HCT116 (cell line): ENCODE measurements at regions not wholly inside any gene's neighbourhood (a gene's known extent, or its start where the extent isn't known, plus 50 kb on each side); places are given as distances from the start of the nearest gene placed in this dataset.

ENCODE experiments used
- ATAC-seq: fragments of 200-7000 bp; cut with Tn5 transposase; 2 replicates; pipeline ENCODE4 v1.9.1; 2020; ENCODE audit warnings: mild to moderate bottlenecking, moderate library complexity
- BruUV-seq: library from RNA; stranded (reverse); fragments of 400-500 nt; replicated peaks from 2 replicates; lab custom pipeline; 2021; lab: Mats Ljungman, UMichigan
- CTCF ChIA-PET: fragments of 300-600 bp; sonication (Branson Sonifier 250); formaldehyde crosslinking; loops from one replicate; lab custom pipeline; 2021; ENCODE audit warnings: antibody characterized with exemption; lab: Charles Lee
- POLR2A ChIA-PET: fragments of 300-600, 350-600 bp; sonication (Branson Sonifier 250); formaldehyde crosslinking; loops from one replicate; lab custom pipeline; 2021; ENCODE audit warnings: antibody characterized with exemption; lab: Charles Lee
- RAD21 ChIA-PET, 2 experiments: fragments of 300-600 bp; sonication (Branson Sonifier 250); formaldehyde crosslinking; loops; one replicate each; lab custom pipeline; 2023; ENCODE audit warnings: low total read pairs in 2 of 2; ENCODE audit not compliant: uncharacterized antibody in 2 of 2, unreplicated experiment in 2 of 2, low non-redundant PET in 1 of 2; lab: Charles Lee
- DNase-seq: peaks from one replicate; pipeline ENCODE4 v3.0.0-alpha.2; 2010; ENCODE audit warnings: low read depth, low spot score
- H2AFZ ChIP-seq: fragments of 200-600 bp; shearing (Covaris generic), sonication (generic); 2 replicates; pipeline ENCODE4 v1.6.1; 2017; ENCODE audit warnings: low read depth, mixed run types, mixed read lengths, antibody characterized with exemption, low read length; ENCODE audit not compliant: poor library complexity, severe bottlenecking
- H3K27ac ChIP-seq: 2 replicates; pipeline ENCODE4 v1.5.1; 2012; ENCODE audit warnings: low read depth, low read length
- H3K27me3 ChIP-seq: fragments of 200-600 bp; sonication (generic); 2 replicates; pipeline ENCODE4 v1.6.1; 2016; ENCODE audit warnings: mixed run types, low read length, mixed read lengths; ENCODE audit not compliant: insufficient read depth
- H3K36me3 ChIP-seq, 2 experiments: fragments of 200-500 bp in 1 of 2; fragments of 200-600 bp in 1 of 2; sonication (Bioruptor generic) in 1 of 2; sonication (generic) in 1 of 2; 2 replicates each; pipeline versions ENCODE4 v1.5.1 to v1.6.1; 2014 to 2016; ENCODE audit warnings: low read length in 2 of 2, inconsistent platforms in 1 of 2, mixed read lengths in 1 of 2, mixed run types in 1 of 2; ENCODE audit not compliant: insufficient read depth in 2 of 2, control insufficient read depth in 1 of 2
- H3K4me1 ChIP-seq, 2 experiments: fragments of 200-600 bp in 1 of 2; sonication (generic) in 1 of 2; 2 replicates each; pipeline versions ENCODE4 v1.5.1 to v1.6.1; 2012 to 2017; ENCODE audit warnings: low read length in 2 of 2, inconsistent platforms in 1 of 2, mild to moderate bottlenecking in 1 of 2, mixed read lengths in 1 of 2, mixed run types in 1 of 2, moderate library complexity in 1 of 2; ENCODE audit not compliant: insufficient read depth in 2 of 2, control insufficient read depth in 1 of 2
- H3K4me2 ChIP-seq: fragments of 200-600 bp; sonication (generic); 2 replicates; pipeline ENCODE4 v1.6.1; 2017; ENCODE audit warnings: mixed run types, low read length, mixed read lengths
- H3K4me3 ChIP-seq, 2 experiments: fragments of 200-600 bp in 1 of 2; sonication (generic) in 1 of 2; replicated peaks in 1 of 2; 2 replicates each; pipeline ENCODE4 v1.5.1; 2011 to 2016; ENCODE audit warnings: low read length in 2 of 2, control low read depth in 1 of 2, low read depth in 1 of 2, mild to moderate bottlenecking in 1 of 2, mixed read lengths in 1 of 2, mixed run types in 1 of 2
- H3K79me2 ChIP-seq: fragments of 200-600 bp; sonication (generic); 2 replicates; pipeline ENCODE4 v1.6.1; 2017; ENCODE audit warnings: mild to moderate bottlenecking, mixed run types, low read length, moderate library complexity, mixed read lengths; ENCODE audit not compliant: insufficient read depth
- H3K9ac ChIP-seq: fragments of 200-600 bp; sonication (generic); 2 replicates; pipeline ENCODE4 v1.6.1; 2016; ENCODE audit warnings: low read length, mixed read lengths
- H3K9me2 ChIP-seq: fragments of 200-600 bp; sonication (generic), shearing (Covaris generic); 2 replicates; pipeline ENCODE4 v1.6.1; 2017; ENCODE audit warnings: mixed run types, mild to moderate bottlenecking, moderate library complexity; ENCODE audit not compliant: insufficient read depth
- H3K9me3 ChIP-seq, 2 experiments: fragments of 200-500 bp in 1 of 2; fragments of 200-600 bp in 1 of 2; sonication (Bioruptor generic) in 1 of 2; sonication (generic) in 1 of 2; 2 replicates each; pipeline ENCODE4 v1.6.1; 2014 to 2017; ENCODE audit warnings: low read length in 2 of 2, mixed read lengths in 2 of 2, inconsistent platforms in 1 of 2, low read depth in 1 of 2, mild to moderate bottlenecking in 1 of 2, mixed run types in 1 of 2, moderate library complexity in 1 of 2; ENCODE audit not compliant: control insufficient read depth in 1 of 2, insufficient read depth in 1 of 2
- H4K20me1 ChIP-seq: fragments of 200-600 bp; sonication (generic), shearing (Covaris generic); 2 replicates; pipeline ENCODE4 v1.6.1; 2017; ENCODE audit warnings: mixed run types, mild to moderate bottlenecking, moderate library complexity; ENCODE audit not compliant: insufficient read depth
- ATF3 ChIP-seq: IDR thresholded peaks from 2 replicates; pipeline ENCODE4 v1.6.1; 2012
- EGR1 ChIP-seq: IDR thresholded peaks from 2 replicates; pipeline ENCODE4 v1.6.1; 2012; ENCODE audit warnings: low read depth
- EZH2 ChIP-seq: fragments of 200-600 bp; sonication (generic); IDR thresholded peaks from 2 replicates; pipeline ENCODE4 v1.6.1; 2017; ENCODE audit warnings: antibody characterized with exemption, mixed run types
- FOSL1 ChIP-seq: IDR thresholded peaks from 2 replicates; pipeline ENCODE4 v1.6.1; 2012; ENCODE audit warnings: low read depth
- POLR2A ChIP-seq: IDR thresholded peaks from 2 replicates; pipeline ENCODE4 v1.7.0; 2011; ENCODE audit warnings: borderline replicate concordance; ENCODE audit not compliant: insufficient read depth, insufficient read length; ENCODE audit errors: extremely low read depth
- POLR2AphosphoS5 ChIP-seq: IDR thresholded peaks from 2 replicates; pipeline ENCODE4 v1.6.1; 2011; ENCODE audit warnings: mild to moderate bottlenecking, low read depth, low read length, moderate library complexity
- REST ChIP-seq: IDR thresholded peaks from 2 replicates; pipeline ENCODE4 v1.6.1; 2012; ENCODE audit warnings: low read depth
- SIN3A ChIP-seq: IDR thresholded peaks from 2 replicates; pipeline ENCODE4 v1.6.1; 2012; ENCODE audit warnings: low read depth
- SRF ChIP-seq: IDR thresholded peaks from 2 replicates; pipeline ENCODE4 v1.6.1; 2012; ENCODE audit warnings: low read depth
- ZFX ChIP-seq: fragments of 450-650 bp; IDR thresholded peaks from 2 replicates; pipeline ENCODE4 v1.6.1; 2017
- ZNF274 ChIP-seq: fragments of 200-500 bp; sonication (Bioruptor generic); IDR thresholded peaks from 2 replicates; pipeline ENCODE4 v1.6.1; 2014; ENCODE audit warnings: mild to moderate bottlenecking, low read depth, low read length, inconsistent platforms
- intact Hi-C: fragments of 100-400 bp; cut with micrococcal nuclease; formaldehyde crosslinking; loops from 2 replicates; pipeline ENCODE4 v1.10.0; 2022

GRCh38 chr6:128767150-128767549 is 115.8 kb upstream of the LAMA2 start:
- H3K36me3 ChIP-seq, result no peaks in the 10 kb centered on the region
- no TSS peak for BruUV-seq
- H3K9me2 ChIP-seq, result no peaks in the 10 kb centered on the region
- no peak overlapping the region for H3K27ac ChIP-seq
- ChIA-PET POLR2A (no interaction called here), RAD21 (no interaction called here)
- H3K9ac ChIP-seq, result no peak overlapping the region
- no peak overlapping the region for H3K4me3 ChIP-seq
- H4K20me1 ChIP-seq, result no peaks in the 10 kb centered on the region
- no peak for DNase-seq
- no peak overlapping the region for H2AFZ ChIP-seq
- intact Hi-C loops, result no loop called here
- H3K4me2 ChIP-seq, result no peak overlapping the region
- no peak for TF ChIP-seq EGR1
- no peak for TF ChIP-seq REST
- no peak for TF ChIP-seq ZFX
- no peak for TF ChIP-seq ATF3
- TF ChIP-seq SIN3A, result no peak
- no peak for TF ChIP-seq SRF
- TF ChIP-seq FOSL1, result no peak
- TF ChIP-seq POLR2A, result no peak
- TF ChIP-seq POLR2AphosphoS5, result no peak
- no peak for TF ChIP-seq EZH2
- TF ChIP-seq ZNF274, result no peak
- TF ChIP-seq, all 23 proteins: peak for 0
- CTCF ChIA-PET, result no interaction called here
- H3K9me3 ChIP-seq, result peaks cover 0 to 6% of the 10 kb centered on the region in 2 experiments; a peak in 2 of 4 replicates
- no peak for ATAC-seq
- H3K79me2 ChIP-seq, result no peaks in the 10 kb centered on the region
- no peaks in the 10 kb centered on the region for H3K27me3 ChIP-seq
- H3K4me1 ChIP-seq, result no peaks in the 10 kb centered on the region
